ENCODE measurements at regions not wholly inside any gene's neighbourhood (a gene's known extent, or its start where the extent isn't known, plus 50 kb on each side); places are given as distances from the start of the nearest gene placed in this dataset.

GRCh38 chr2:181157326-181157725, 176.9 kb downstream of the UBE2E3 start:
- no peak for TF ChIP-seq MAZ (IDR thresholded peaks at IDR 0.05; ENCODE audit: borderline replicate concordance, low read depth, low read length)
- TF ChIP-seq RCOR1 (IDR thresholded peaks at IDR 0.05; ENCODE audit: insufficient replicate concordance, low read length) = no peak
- no peak for TF ChIP-seq CTCF (conservative IDR thresholded peaks at IDR 0.05; ENCODE audit: low read depth, low read length)
- TF ChIP-seq SMC3 (IDR thresholded peaks at IDR 0.05; ENCODE audit: low read depth, low read length) = no peak
- no peak for TF ChIP-seq POLR2A (IDR thresholded peaks at IDR 0.05; ENCODE audit: low read depth, low read length)
